ENCODE measurements at regions not wholly inside any gene's neighbourhood (a gene's known extent, or its start where the extent isn't known, plus 50 kb on each side); places are given as distances from the start of the nearest gene placed in this dataset.
A peak's percentile ranks its signal among the peaks of the same experiment; 100 is the strongest.

GRCh38 chr5:133895979-133896845 lies 72.2 kb downstream of the C5orf15 start:
- no peak overlapping the region for H2BK5ac ChIP-seq (ENCODE audit: low read length)
- H2AK5ac ChIP-seq (ENCODE audit: low read depth, low read length) = no peak overlapping the region
- no peak overlapping the region for H3K27ac ChIP-seq (replicated peaks; ENCODE audit: low read length)
- H3K4me3 ChIP-seq (ENCODE audit: low read length in 2 of 2) = no peak overlapping the region
- no peak overlapping the region for H4K91ac ChIP-seq (ENCODE audit: low read depth, low read length, poor library complexity)
- H3K4me1 ChIP-seq (ENCODE audit: control insufficient read depth in 2 of 2, insufficient read depth in 1 of 2, low read depth in 1 of 2, low read length in 2 of 2) = no peaks in the 10 kb centered on the region
- H3K23ac ChIP-seq (ENCODE audit: low read depth, low read length, poor library complexity) = no peak overlapping the region
- H3K4ac ChIP-seq (ENCODE audit: low read length) = no peak overlapping the region
- no peak overlapping the region for H3K18ac ChIP-seq (ENCODE audit: low read length)
- H3K14ac ChIP-seq (ENCODE audit: low read length) = no peak overlapping the region
- no peak overlapping the region for H2BK120ac ChIP-seq (ENCODE audit: low read depth, low read length)
- H3K27me3 ChIP-seq (ENCODE audit: control insufficient read depth in 3 of 3, insufficient read depth in 3 of 3, low read depth in 1 of 3, low read length in 3 of 3) = peaks cover 0 to 13% (median 0%) of the 10 kb centered on the region in 3 experiments
- no peak overlapping the region for H2BK12ac ChIP-seq (ENCODE audit: low read length)
- H3K4me2 ChIP-seq (ENCODE audit: insufficient read depth, low read length, poor library complexity, severe bottlenecking) = no peak overlapping the region
- no CpG with 5 or more reads among the region's 7 CpGs for WGBS, 2 donors (ENCODE audit: extremely low coverage in 2 of 2, insufficient read length in 2 of 2, insufficient replicate concordance in 1 of 2)
- no peaks in the 10 kb centered on the region for H3K9me3 ChIP-seq (replicated peaks in 1 of 2; ENCODE audit: control insufficient read depth in 2 of 2, insufficient read depth in 1 of 2, low read depth in 1 of 2, low read length in 2 of 2)
- H3K36me3 ChIP-seq (replicated peaks in 1 of 2; ENCODE audit: control insufficient read depth in 2 of 2, insufficient read depth in 2 of 2, low read length in 2 of 2) = no peaks in the 10 kb centered on the region
- no peak overlapping the region for H2AFZ ChIP-seq (ENCODE audit: low read length)
- H2BK15ac ChIP-seq (ENCODE audit: low read length) = peak overlapping the region; percentile 10
- no peaks in the 10 kb centered on the region for H3K79me1 ChIP-seq (ENCODE audit: low read depth, low read length)
- H3K9ac ChIP-seq (ENCODE audit: low read depth, low read length, poor library complexity) = peak overlapping the region; percentile 9
- DNase-seq (ENCODE audit: low spot score) = no peak
- H4K8ac ChIP-seq (ENCODE audit: low read depth, low read length) = no peak overlapping the region

- Histone ChIP-seq H4K91ac (ENCODE audit: low read depth, low read length, poor library complexity) (no peak overlapping the region), H2BK15ac (ENCODE audit: low read length) (no peak overlapping the region), H3K27ac (replicated peaks; ENCODE audit: low read length) (no peak overlapping the region), H3K4me1 (ENCODE audit: control insufficient read depth in 2 of 2, insufficient read depth in 1 of 2, low read depth in 1 of 2, low read length in 2 of 2) (no peaks in the 10 kb centered on the region), H4K8ac (ENCODE audit: low read depth, low read length) (no peak overlapping the region), H3K9ac (ENCODE audit: low read depth, low read length, poor library complexity) (no peak overlapping the region), H3K27me3 (ENCODE audit: control insufficient read depth in 3 of 3, insufficient read depth in 3 of 3, low read depth in 1 of 3, low read length in 3 of 3) (peaks cover 0 to 13% (median 0%) of the 10 kb centered on the region in 3 experiments), H2BK12ac (ENCODE audit: low read length) (no peak overlapping the region), H3K18ac (ENCODE audit: low read length) (no peak overlapping the region), H3K4me3 (ENCODE audit: low read length in 2 of 2) (no peak overlapping the region), H3K14ac (ENCODE audit: low read length) (no peak overlapping the region), H2BK120ac (ENCODE audit: low read depth, low read length) (no peak overlapping the region), H2BK5ac (ENCODE audit: low read length) (no peak overlapping the region), H3K4ac (ENCODE audit: low read length) (no peak overlapping the region), H2AFZ (ENCODE audit: low read length) (no peak overlapping the region), H3K23ac (ENCODE audit: low read depth, low read length, poor library complexity) (no peak overlapping the region), H3K36me3 (replicated peaks in 1 of 2; ENCODE audit: control insufficient read depth in 2 of 2, insufficient read depth in 2 of 2, low read length in 2 of 2) (no peaks in the 10 kb centered on the region), H2AK5ac (ENCODE audit: low read depth, low read length) (peak overlapping the region; percentile 16), H3K4me2 (ENCODE audit: insufficient read depth, low read length, poor library complexity, severe bottlenecking) (no peak overlapping the region), H3K9me3 (replicated peaks in 1 of 2; ENCODE audit: control insufficient read depth in 2 of 2, insufficient read depth in 1 of 2, low read depth in 1 of 2, low read length in 2 of 2) (no peaks in the 10 kb centered on the region), H3K79me1 (ENCODE audit: low read depth, low read length) (no peaks in the 10 kb centered on the region)
- DNase-seq (ENCODE audit: low spot score) = no peak
- no CpG with 5 or more reads among the region's 5 CpGs for WGBS, 2 donors (ENCODE audit: extremely low coverage in 2 of 2, insufficient read length in 2 of 2, insufficient replicate concordance in 1 of 2)
Observed at GRCh38 chr5:133894143-133894542, 74.3 kb downstream of the C5orf15 start.

- Histone ChIP-seq H3K9ac (ENCODE audit: low read depth, low read length, poor library complexity) (no peak overlapping the region), H2AFZ (ENCODE audit: low read length) (no peak overlapping the region), H3K9me3 (replicated peaks in 1 of 2; ENCODE audit: control insufficient read depth in 2 of 2, insufficient read depth in 1 of 2, low read depth in 1 of 2, low read length in 2 of 2) (no peaks in the 10 kb centered on the region), H3K4me1 (ENCODE audit: control insufficient read depth in 2 of 2, insufficient read depth in 1 of 2, low read depth in 1 of 2, low read length in 2 of 2) (no peaks in the 10 kb centered on the region), H2BK15ac (ENCODE audit: low read length) (no peak overlapping the region), H4K91ac (ENCODE audit: low read depth, low read length, poor library complexity) (no peak overlapping the region), H3K36me3 (replicated peaks in 1 of 2; ENCODE audit: control insufficient read depth in 2 of 2, insufficient read depth in 2 of 2, low read length in 2 of 2) (no peaks in the 10 kb centered on the region), H4K8ac (ENCODE audit: low read depth, low read length) (no peak overlapping the region), H2BK120ac (ENCODE audit: low read depth, low read length) (no peak overlapping the region), H3K79me1 (ENCODE audit: low read depth, low read length) (no peaks in the 10 kb centered on the region), H2BK5ac (ENCODE audit: low read length) (no peak overlapping the region), H3K27ac (replicated peaks; ENCODE audit: low read length) (no peak overlapping the region), H3K4me2 (ENCODE audit: insufficient read depth, low read length, poor library complexity, severe bottlenecking) (no peak overlapping the region), H3K14ac (ENCODE audit: low read length) (no peak overlapping the region), H2AK5ac (ENCODE audit: low read depth, low read length) (no peak overlapping the region), H3K23ac (ENCODE audit: low read depth, low read length, poor library complexity) (no peak overlapping the region), H3K4me3 (ENCODE audit: low read length in 2 of 2) (no peak overlapping the region), H2BK12ac (ENCODE audit: low read length) (no peak overlapping the region), H3K27me3 (ENCODE audit: control insufficient read depth in 3 of 3, insufficient read depth in 3 of 3, low read depth in 1 of 3, low read length in 3 of 3) (peaks cover 0 to 4% (median 0%) of the 10 kb centered on the region in 3 experiments), H3K4ac (ENCODE audit: low read length) (no peak overlapping the region), H3K18ac (ENCODE audit: low read length) (no peak overlapping the region)
- WGBS, 2 donors (ENCODE audit: extremely low coverage in 2 of 2, insufficient read length in 2 of 2, insufficient replicate concordance in 1 of 2) = no CpG with 5 or more reads among the region's 3 CpGs
- no peak for DNase-seq (ENCODE audit: low spot score)
Observed at GRCh38 chr5:133892774-133893173, 75.7 kb downstream of the C5orf15 start.

GRCh38 chr5:133892306-133892705 lies 76.1 kb downstream of the C5orf15 start:
- DNase-seq (ENCODE audit: low spot score) = no peak
- no peak overlapping the region for H3K14ac ChIP-seq (ENCODE audit: low read length)
- H3K4me2 ChIP-seq (ENCODE audit: insufficient read depth, low read length, poor library complexity, severe bottlenecking) = no peak overlapping the region
- H3K23ac ChIP-seq (ENCODE audit: low read depth, low read length, poor library complexity) = no peak overlapping the region
- H2AFZ ChIP-seq (ENCODE audit: low read length) = no peak overlapping the region
- H2AK5ac ChIP-seq (ENCODE audit: low read depth, low read length) = no peak overlapping the region
- no peak overlapping the region for H3K18ac ChIP-seq (ENCODE audit: low read length)
- H2BK120ac ChIP-seq (ENCODE audit: low read depth, low read length) = no peak overlapping the region
- H4K91ac ChIP-seq (ENCODE audit: low read depth, low read length, poor library complexity) = no peak overlapping the region
- H4K8ac ChIP-seq (ENCODE audit: low read depth, low read length) = no peak overlapping the region
- no peak overlapping the region for H2BK15ac ChIP-seq (ENCODE audit: low read length)
- peaks cover 0 to 4% (median 0%) of the 10 kb centered on the region in 3 experiments for H3K27me3 ChIP-seq (ENCODE audit: control insufficient read depth in 3 of 3, insufficient read depth in 3 of 3, low read depth in 1 of 3, low read length in 3 of 3)
- no peak overlapping the region for H3K9ac ChIP-seq (ENCODE audit: low read depth, low read length, poor library complexity)
- H3K79me1 ChIP-seq (ENCODE audit: low read depth, low read length) = no peaks in the 10 kb centered on the region
- no peaks in the 10 kb centered on the region for H3K4me1 ChIP-seq (ENCODE audit: control insufficient read depth in 2 of 2, insufficient read depth in 1 of 2, low read depth in 1 of 2, low read length in 2 of 2)
- no peak overlapping the region for H3K4me3 ChIP-seq (ENCODE audit: low read length in 2 of 2)
- H2BK5ac ChIP-seq (ENCODE audit: low read length) = no peak overlapping the region
- no peak overlapping the region for H3K27ac ChIP-seq (replicated peaks; ENCODE audit: low read length)
- no peak overlapping the region for H3K4ac ChIP-seq (ENCODE audit: low read length)
- no peaks in the 10 kb centered on the region for H3K36me3 ChIP-seq (replicated peaks in 1 of 2; ENCODE audit: control insufficient read depth in 2 of 2, insufficient read depth in 2 of 2, low read length in 2 of 2)
- no peak overlapping the region for H2BK12ac ChIP-seq (ENCODE audit: low read length)
- H3K9me3 ChIP-seq (replicated peaks in 1 of 2; ENCODE audit: control insufficient read depth in 2 of 2, insufficient read depth in 1 of 2, low read depth in 1 of 2, low read length in 2 of 2) = no peaks in the 10 kb centered on the region
- WGBS, 2 donors (ENCODE audit: extremely low coverage in 2 of 2, insufficient read length in 2 of 2, insufficient replicate concordance in 1 of 2) = no CpG with 5 or more reads among the region's 1 CpG
